Omental fat pad (tissue), 3 donors: ENCODE measurements at regions not wholly inside any gene's neighbourhood (a gene's known extent, or its start where the extent isn't known, plus 50 kb on each side); places are given as distances from the start of the nearest gene placed in this dataset.

Experiments used
- ATAC-seq: fragments of 150-250 bp; one replicate; pipeline ENCODE4 v1.9.1; 2016; ENCODE audit warnings: mild to moderate bottlenecking, moderate library complexity; ENCODE audit not compliant: low FRiP score
- DNase-seq: peaks from one replicate; pipeline ENCODE4 v3.0.0-alpha.2; 2019; ENCODE audit warnings: low spot score
- TF ChIP-seq, protein P1 (sequence below), 3 donors: fragments of 450-650 bp; IDR thresholded peaks; one replicate each; pipeline ENCODE4 v1.5.1; 2016 to 2017; ENCODE audit warnings: antibody characterized with exemption in 3 of 3, mild to moderate bottlenecking in 3 of 3, moderate library complexity in 2 of 3

- TF ChIP-seq, protein P1, sequence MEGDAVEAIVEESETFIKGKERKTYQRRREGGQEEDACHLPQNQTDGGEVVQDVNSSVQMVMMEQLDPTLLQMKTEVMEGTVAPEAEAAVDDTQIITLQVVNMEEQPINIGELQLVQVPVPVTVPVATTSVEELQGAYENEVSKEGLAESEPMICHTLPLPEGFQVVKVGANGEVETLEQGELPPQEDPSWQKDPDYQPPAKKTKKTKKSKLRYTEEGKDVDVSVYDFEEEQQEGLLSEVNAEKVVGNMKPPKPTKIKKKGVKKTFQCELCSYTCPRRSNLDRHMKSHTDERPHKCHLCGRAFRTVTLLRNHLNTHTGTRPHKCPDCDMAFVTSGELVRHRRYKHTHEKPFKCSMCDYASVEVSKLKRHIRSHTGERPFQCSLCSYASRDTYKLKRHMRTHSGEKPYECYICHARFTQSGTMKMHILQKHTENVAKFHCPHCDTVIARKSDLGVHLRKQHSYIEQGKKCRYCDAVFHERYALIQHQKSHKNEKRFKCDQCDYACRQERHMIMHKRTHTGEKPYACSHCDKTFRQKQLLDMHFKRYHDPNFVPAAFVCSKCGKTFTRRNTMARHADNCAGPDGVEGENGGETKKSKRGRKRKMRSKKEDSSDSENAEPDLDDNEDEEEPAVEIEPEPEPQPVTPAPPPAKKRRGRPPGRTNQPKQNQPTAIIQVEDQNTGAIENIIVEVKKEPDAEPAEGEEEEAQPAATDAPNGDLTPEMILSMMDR (IDR thresholded peaks at IDR 0.05), result no peak
- DNase-seq, result no peak
- ATAC-seq, result no peak
These were observed 1830.9 kb upstream of the ADGRL3 start for GRCh38 chr4:59369229-59369628.

- ATAC-seq (no peak), DNase-seq (no peak)
- TF ChIP-seq, protein P1 (IDR thresholded peaks at IDR 0.05), result no peak
These were observed 1825.7 kb upstream of the ADGRL3 start for GRCh38 chr4:59374416-59374815.

DNA sequence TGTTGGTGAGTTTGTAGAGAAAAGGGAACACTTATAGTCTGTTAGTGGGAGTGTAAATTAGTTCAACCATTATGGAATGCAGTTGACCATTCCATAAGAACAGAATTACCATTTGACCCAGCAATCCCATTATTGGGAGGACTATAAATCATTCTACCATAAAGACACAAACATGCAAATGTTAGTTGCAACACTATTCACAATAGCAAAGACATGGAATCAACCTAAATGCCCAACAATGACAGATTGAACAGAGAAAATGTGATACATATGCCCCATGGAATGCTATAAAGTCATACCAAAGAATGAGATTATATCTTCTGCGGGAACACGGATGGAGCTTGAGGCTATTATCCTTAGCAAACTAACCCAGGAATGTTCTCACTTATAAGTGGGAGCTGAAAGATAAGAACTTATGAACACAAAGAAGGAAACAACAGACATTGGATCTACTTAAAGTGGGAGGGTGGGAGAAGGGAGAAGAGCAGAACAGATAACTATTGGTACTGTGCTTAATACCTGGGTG is 1819.2 kb upstream of the ADGRL3 start:
- ATAC-seq, result no peak
- DNase-seq, result no peak
- TF ChIP-seq, protein P1 (IDR thresholded peaks at IDR 0.05), result no peak

DNA sequence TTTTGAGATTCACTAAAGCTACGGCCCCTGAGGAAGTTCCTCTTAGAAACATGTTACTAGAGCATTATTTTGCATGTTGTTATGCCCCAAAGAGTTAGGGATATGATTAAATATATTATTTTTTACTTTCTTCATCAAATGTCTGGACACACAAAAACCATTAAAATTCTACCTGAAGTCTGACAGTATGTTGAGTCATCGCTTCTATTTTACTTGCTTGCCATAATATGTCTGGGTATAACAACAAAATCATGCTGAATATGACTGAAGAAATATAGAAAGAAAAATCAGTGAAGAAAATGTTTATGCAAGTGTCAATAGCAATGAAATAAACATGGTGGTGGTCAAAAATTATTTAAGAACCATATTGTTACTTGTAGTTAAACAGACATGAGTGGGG is 1818.5 kb upstream of the ADGRL3 start:
- DNase-seq (no peak), ATAC-seq (no peak)
- TF ChIP-seq, protein P1 (IDR thresholded peaks at IDR 0.05), result no peak

GRCh38 chr4:59387759-59388758 is 1812.1 kb upstream of the ADGRL3 start:
- ATAC-seq (no peak), DNase-seq (no peak)
- TF ChIP-seq, protein P1 (IDR thresholded peaks at IDR 0.05), result no peak

- TF ChIP-seq, protein P1 (IDR thresholded peaks at IDR 0.05), result no peak
- ATAC-seq (no peak), DNase-seq (no peak)
These were observed 1806.3 kb upstream of the ADGRL3 start for GRCh38 chr4:59393780-59394179.
